ENCODE measurements at regions not wholly inside any gene's neighbourhood (a gene's known extent, or its start where the extent isn't known, plus 50 kb on each side); places are given as distances from the start of the nearest gene placed in this dataset.

DNA sequence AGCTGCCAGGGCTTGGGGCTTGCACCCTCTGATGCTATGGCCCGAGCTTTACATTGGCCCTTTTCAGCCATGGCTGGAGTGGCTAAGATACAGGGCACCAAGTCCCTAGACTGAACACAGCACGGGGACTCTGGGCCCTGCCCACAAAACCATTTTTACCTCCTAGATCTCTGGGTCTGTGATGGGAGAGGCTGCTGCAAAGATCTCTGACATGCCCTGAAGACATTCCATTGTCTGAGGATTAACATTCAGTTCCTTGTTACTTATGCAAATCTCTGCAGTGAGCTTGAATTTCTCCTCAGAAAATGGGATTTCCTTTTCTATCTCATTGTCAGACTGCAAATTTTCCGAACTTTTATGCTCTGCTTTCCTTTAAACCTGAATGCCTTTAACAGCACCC is 337.0 kb upstream of the SMC2 start:
- DNase-seq (ENCODE audit: low spot score), result no peak

DNA sequence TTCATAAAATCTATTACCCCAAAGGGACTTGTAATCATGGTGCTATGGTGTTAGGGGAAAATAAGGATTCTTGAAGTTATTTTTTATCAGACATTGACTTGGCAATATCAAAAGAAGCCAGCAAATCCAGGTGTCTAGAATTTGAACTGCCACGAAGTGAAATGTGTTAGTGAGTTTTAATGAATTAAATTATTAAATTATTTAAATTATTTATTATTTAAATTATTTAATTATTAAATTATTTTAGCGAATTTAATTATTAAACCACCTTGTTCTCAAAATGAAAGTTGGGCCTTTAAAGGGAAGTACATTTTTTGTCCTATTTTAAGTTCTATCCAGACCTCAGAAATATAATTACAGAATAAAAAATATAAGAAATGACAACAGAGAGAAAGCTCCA is 332.6 kb upstream of the SMC2 start:
- no peak for DNase-seq (ENCODE audit: low spot score)

DNA sequence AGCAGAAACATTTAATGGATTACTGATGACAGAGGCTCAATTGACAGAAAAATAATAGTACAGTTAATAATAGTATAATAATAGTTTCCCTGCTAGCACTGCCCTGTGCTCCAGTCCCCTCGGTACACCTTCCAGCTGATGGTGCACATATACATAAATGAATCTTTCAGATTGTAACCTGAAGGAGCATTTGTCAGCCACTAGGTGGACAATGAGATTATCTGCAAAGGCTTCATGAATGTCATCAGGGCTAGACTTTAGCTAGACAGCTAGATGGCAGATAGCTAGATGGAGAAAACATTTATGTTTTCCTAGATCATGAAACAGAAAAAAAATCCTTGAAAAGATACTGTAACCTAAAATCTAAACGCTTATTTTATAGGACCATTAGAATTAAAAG is 304.4 kb upstream of the SMC2 start:
- DNase-seq (ENCODE audit: low spot score), result peak; percentile 11

DNA sequence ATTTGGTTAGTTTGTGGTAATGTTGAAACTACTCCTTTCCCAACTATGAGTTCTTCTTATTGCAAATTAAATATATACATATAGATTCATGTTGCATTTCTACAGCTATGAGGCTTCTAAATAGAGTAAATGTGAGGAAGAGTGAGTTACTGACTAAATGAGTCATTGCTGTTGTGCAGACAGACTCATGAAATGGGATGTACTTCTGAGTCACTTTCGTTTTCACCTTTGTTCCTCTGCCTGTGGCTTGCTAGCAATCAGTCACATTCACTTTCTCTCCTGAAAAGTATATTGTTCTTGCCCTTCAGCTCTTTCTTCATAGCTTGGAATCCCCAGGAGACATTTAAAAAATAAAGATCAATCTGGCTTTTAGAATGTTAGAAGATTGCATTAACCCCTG is 295.5 kb upstream of the SMC2 start:
- peak; percentile 48 for DNase-seq (ENCODE audit: low spot score)

DNA sequence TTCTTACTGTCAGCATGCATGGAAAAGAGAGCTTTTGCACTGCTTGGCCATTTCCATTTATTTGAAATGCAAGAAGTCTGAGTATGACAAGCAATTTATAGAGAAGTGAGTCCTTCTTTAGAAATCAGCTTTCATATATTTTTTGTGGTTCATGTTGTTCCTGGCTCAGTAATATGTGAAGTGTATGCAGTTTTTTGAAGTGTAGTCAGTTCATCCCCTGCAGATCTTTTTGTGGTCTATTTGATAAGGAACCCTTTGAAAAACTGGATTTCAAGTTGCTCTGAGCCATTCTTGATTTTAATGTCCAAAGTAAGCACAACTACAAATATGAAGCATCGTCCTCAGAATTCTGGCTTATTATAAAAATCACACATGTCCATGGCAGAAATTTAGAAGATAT is 294.1 kb upstream of the SMC2 start:
- DNase-seq (ENCODE audit: low spot score), result no peak

DNA sequence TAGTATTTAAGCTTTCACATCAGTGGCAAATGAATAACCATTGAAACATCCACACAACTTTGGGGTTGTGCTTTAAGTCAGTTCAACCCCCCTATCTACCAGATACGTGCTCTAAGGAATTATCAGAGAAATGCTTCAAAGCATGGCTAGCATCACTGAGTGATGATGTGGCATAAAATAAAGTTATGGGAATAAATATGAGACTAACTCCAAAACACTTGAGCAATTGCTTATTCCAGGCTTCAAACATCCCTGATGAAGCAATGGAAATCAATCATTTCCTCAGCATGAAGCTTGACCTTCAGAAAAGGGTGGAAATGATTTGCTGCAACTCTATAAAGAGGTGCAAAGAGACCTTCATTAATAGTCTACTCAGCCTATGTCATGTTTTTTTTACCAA is 292.0 kb upstream of the SMC2 start:
- no peak for DNase-seq (ENCODE audit: low spot score)

DNA sequence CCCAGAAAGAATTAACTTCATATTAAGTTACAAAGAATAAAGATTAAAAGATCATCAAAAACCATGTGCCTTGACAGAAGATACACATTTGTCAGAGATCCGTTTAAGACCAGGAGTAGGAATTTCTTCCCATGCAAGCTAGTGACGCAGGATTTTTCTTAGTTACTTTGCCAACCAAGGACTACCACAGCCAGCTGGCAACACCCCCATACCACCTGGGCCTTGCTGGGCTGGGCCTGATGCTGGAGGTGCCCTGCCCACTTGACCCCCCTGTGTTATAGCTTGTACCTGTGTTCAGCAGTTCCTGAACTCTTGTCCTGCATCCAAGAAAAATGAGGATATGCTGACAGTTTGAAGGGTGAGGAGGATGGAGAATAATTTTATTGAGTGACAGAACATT is 290.9 kb upstream of the SMC2 start:
- no peak for DNase-seq (ENCODE audit: low spot score)

DNA sequence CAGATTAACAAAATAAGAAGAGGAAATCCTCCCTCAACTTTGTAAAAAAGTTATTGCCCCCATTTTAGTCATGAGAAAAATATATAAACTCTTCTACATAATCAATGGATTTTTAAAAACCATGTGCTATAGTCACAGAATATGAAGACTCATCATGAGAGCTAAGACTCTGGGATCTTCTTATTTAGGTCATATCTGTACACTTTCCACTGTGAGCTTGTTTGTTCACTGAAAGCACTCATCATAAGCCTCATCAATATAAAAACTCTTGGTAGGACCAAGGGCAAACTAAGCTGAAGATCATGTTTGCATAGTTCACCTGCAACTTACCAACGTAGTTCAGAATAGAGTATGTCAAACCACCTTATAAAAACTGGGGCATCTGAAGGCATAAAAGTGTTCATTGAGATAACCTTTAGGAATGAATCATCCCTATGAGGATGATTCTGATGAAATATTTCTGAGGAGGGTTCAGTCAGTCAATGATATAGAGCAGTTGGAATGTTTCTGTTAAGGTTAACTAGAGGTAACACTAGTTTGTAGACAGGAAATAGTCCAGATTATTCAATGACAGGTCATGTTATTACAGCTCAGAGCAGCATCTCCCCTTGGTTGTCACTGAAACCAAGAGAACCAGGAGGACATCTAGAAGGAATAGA is 289.9 kb upstream of the SMC2 start:
- DNase-seq (ENCODE audit: low spot score), result no peak

DNA sequence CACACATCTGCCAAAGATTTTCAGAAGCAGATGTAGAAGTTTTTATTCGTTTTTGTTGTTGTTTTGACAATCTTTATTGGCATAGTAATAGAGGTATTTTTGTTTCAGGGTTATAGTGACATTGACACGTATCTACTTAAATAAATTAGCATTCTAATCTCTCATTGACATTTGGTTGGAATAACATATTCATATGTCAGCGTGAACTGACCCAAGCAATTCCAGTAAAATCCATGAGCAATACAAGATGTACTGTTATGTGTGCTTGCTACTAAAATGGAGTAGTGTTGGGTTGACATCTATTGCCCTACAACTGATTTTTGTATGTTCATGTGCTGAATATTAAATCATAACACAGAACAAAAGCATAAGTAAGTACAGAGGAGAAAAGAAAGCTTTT is 284.4 kb upstream of the SMC2 start:
- DNase-seq (ENCODE audit: low spot score), result no peak

DNA sequence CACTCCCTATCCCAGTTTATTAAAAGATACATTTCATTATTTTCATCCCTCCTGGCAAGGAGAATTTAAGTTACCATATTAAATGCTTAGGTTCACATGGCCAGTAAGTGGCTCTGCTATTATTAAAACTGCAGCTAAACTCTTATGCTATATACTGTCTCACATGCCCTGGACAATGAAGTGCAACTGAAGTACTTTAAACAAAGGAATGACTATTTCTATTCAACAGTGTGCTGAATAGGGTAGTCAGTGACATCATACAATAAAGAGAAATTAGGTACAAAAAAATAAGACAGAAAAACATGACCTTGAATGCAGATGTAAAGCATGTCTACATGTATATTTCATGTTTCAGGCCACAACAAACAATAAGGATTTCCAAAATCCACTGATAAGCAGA is 282.6 kb upstream of the SMC2 start:
- no peak for DNase-seq (ENCODE audit: low spot score)

DNA sequence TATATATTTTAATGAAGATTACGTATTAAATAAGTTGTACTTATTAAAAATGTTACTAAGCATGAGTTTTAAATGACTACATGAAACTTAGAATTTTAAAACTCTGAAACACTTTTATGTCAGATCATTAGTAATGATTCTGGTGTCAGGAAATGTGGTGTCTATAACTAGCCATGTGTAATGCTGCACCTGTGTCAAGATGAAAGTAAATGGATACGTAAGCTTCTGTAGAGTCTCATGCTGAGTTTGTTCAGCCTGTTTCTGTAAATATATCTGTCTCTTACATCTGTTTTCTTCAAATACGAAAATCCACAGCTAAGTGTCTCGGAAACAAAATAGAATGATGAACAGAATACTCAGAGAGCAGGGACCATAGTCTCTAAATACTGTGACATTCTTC is 278.0 kb upstream of the SMC2 start:
- DNase-seq (ENCODE audit: low spot score), result no peak

DNA sequence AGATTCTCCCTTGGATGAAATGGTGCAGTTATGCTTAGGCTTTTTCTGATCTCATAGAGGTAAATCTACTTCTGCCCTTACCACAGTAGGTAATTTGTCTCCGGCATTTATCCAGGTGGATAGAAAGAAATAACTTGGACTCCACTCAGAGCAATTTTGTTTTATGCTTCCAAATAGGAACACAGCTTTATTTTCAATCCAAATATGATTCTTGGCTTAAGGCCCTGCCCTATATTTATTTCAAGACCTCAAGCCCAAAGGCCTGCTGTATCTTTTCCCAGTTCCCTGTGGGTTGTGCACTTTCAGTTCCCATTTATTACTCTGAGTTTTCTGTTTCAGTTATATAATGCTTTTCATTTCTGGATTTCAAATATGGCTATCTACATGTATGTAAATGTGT is 274.2 kb upstream of the SMC2 start:
- DNase-seq (ENCODE audit: low spot score), result no peak

DNA sequence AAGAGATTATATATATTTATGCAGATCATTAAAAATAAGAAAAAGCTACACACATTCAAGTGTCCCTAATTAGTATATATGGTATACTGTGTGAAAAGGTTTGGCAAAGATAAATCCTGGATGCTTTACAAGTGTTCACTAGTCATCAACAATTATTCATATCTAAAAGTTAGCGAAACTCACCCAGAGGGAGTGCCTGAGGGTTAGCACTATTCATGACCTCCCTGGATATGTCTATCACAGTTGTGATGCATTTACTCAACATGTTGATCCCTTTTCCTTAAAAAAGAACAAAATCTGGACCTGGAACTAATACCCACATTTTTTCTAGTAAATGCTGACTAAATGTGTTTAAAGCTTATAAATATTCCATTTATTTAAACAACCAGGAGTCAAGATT is 273.0 kb upstream of the SMC2 start:
- DNase-seq (ENCODE audit: low spot score), result no peak

DNA sequence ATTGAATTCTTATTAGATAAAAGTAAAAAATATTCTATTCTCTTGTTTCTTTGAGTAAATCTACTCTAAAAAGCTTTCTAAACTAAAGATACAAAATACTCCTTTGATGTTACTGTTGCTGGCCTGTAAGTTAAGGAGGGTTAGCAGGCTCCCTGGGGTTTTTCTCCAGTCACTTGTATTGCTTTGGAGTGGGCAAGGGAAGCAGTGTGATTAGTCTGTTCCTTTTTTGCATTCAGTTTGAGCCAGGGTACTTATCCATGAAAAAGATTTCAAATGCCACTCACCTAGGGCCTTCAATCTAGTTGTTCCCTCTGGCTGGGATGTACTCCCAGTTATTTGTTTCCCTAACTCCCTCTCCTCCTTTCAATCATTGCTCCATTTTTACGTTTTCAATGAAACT is 256.2 kb upstream of the SMC2 start:
- DNase-seq (ENCODE audit: low spot score), result no peak

DNA sequence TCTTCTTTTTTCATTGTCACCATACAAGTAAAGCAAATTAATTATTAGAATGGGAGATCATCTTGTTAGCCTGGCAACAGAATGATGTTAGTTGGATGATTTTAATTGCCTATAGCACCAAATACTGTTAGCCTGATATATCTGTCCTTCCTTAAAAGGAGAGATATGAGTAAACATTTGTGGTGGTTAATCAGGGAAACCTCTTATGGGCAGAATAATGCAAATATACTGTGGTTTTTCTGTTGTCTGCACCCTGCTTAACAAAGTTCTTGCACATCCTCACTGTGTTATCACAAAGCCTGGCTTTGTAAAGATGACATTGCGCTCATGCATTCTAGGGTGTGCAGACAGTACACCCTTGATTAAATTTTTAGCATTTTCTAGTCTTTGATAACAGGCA is 254.9 kb upstream of the SMC2 start:
- DNase-seq (ENCODE audit: low spot score), result no peak

DNA sequence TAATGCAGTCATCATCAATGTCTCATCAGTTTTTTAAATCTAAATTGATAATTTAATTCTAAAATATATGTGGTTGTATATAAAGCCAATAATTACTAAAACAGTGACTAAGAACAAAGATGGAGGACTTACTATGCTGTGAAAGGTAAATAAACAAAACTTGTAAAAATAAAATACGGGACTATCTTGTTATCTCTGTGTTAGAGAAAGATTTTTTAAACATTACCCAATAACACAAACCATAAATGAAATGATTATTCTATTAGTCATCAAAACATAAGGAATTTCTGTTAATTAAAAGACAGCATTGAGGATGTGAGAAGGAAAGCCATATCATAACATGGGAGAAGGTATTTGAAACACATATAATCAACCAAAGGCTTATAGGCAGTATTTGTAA is 226.2 kb upstream of the SMC2 start:
- no peak for DNase-seq (ENCODE audit: low spot score)

DNA sequence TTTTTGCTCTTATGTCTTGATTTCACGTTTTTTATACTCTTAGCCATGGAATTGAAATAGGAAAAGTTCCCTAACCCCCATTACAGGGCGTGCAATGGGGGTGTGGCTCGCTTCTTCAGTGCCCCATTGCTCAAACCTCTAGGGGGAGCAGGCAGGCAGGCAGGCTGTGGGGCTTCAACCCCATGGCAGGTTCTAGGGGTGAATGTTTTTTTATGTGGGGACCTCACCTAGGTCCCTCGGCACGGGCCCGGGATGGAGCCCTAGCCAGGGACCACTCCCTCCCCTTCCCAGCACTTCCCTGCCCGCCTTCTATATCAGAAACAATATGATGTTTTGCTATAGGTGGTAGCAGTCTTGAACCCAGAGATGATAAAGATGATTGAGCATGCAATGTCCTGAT is 221.3 kb upstream of the SMC2 start:
- no peak for DNase-seq (ENCODE audit: low spot score)

DNA sequence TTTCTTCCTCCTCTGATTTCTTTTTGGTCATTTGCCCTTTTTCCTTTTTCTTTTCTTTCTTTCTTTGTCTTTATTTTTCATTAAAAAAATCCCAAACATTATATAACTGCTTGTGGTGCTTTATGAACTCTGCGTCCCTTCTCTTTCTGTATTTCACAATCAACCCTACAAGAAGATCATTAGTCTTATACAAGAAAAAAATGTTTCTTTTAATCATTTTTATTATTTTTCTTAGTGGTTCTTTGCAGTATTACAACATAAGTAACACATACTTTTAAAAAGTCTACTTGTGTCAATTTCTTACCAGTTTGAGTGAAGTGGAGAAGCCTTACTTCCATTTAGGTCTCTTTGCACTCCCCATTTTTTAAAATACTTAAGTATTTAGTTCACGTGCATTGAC is 212.7 kb upstream of the SMC2 start:
- no peak for DNase-seq (ENCODE audit: low spot score)

DNA sequence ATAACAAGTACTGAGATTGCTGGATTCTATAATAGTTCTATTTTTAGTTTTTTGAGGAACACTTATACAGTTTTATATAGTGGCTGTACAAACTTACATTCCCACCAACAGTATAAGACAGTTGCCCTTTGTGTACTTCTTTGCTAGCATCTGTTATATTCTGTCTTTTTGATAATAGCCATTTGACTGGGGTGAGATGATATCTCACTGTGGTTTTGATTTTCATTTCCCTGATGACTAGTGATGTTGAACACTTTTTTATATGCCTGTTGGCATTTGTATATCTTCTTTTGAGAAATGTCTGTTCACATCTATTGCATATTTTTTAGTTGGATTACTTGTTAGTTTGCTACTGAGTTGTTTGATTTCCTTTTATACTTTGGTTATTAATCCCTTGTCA is 204.1 kb upstream of the SMC2 start:
- no peak for DNase-seq (ENCODE audit: low spot score)

DNA sequence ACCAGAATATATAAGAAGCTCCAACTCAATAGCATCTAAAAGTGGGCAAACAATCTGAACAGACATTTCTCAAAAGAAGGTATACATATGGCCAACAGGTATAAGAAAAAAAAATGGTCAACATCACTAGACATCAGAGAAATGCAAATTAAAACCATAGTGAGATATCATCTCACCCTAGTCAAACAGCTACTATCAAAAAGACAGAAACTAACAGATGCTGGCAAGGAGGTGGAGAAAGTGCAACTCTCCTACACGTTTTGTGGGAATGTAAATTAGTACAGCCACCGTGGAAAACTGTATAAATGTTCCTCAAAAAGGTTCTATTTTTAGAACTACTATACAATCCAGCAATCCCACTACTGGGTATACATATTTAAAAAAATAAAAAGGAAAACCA is 199.9 kb upstream of the SMC2 start:
- DNase-seq (ENCODE audit: low spot score), result no peak

DNA sequence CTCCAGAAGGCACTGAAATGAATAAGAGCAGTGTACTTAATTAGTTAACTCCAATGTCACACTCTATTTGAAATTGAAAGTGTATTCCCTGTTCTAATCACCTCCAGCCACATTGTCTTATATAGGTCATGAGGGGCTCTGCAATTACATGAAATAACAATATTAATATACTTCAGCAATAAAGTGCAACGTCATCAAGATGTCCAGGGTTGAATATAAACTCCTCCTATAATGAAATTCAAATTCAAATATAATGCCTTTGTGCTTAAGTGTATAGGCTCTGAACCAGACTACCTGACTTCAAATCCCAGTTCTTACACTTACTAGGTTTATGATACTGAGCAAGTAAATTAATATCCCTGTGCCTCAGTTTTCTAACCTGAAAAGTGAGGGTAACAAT is 195.6 kb upstream of the SMC2 start:
- no peak for DNase-seq (ENCODE audit: low spot score)

DNA sequence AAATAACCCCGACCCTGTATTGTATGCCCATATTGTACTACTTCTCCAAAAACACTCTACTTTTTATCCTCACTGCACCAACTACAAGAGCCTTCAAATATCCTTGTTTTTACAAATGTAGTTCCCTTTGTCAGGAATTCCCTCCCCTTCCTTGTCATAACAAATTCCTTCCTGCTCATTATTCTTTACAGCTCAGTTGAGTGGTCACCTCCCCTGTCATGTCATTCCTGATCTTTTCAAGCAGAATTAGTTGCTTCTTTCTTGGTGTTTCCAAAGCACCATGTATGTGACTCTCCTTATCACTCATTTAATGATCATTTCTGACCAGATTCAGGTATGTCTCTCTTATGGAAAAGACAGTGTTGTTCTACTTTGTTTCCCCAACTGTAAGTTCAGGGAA is 194.2 kb upstream of the SMC2 start:
- DNase-seq (ENCODE audit: low spot score), result no peak

DNA sequence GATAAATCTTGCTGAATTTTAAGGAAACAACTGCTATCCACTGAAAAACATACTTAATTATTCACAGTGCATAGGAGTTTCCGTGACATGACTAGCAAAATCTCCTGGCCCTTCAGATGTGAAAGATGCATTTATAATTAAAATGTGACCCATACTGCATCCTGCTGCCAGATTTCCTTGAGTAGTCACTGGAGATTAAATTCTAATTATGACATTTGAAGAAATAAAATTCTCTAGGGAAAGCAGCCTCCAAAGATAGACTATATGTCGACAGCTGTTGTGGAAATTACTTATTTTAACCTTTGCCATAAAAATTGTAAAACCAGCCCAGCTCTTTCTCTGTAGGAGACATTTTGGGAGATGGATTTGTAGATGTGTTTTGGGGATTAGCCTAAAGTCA is 193.6 kb upstream of the SMC2 start:
- no peak for DNase-seq (ENCODE audit: low spot score)

DNA sequence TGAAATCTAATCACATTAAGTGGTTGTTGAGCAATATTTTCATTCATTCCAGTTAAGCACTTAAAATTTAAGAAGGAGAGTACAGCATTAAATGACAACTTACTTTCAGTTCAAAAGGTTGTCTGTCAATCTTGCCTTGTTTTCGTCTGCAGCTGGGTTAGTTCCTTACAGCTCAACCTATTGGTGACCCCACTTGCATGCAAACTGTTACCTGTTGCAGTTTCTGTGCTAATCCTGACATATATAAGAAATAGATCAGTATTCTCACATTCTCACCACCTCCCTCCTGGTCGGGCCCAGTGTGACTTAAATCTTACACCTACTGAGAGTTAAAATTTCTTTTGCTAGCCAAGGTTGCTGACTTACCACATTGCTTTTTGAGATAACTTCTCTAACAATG is 191.8 kb upstream of the SMC2 start:
- DNase-seq (ENCODE audit: low spot score), result no peak

DNA sequence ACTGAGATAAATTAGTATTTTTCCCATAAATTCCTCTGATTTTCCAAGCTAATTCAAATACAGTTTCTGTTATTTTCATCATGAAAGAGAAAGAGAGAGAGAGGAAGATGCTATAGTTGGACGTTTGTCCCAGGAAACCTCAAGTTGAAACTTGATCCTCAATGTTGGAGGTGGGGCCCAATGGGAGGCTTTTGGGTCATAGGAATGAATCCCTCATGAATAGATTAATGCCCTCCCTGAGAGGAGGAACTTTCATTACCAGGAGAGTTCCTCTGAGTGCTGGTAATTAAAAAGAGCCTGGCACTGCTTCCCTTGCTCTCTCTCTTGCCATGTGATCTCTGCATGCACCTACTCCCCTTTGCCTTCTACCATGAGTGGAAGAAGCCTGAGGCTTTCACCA is 189.9 kb upstream of the SMC2 start:
- DNase-seq (ENCODE audit: low spot score), result no peak

Data from H4 (cell line).